ENCODE measurements at regions not wholly inside any gene's neighbourhood (a gene's known extent, or its start where the extent isn't known, plus 50 kb on each side); places are given as distances from the start of the nearest gene placed in this dataset.

DNA sequence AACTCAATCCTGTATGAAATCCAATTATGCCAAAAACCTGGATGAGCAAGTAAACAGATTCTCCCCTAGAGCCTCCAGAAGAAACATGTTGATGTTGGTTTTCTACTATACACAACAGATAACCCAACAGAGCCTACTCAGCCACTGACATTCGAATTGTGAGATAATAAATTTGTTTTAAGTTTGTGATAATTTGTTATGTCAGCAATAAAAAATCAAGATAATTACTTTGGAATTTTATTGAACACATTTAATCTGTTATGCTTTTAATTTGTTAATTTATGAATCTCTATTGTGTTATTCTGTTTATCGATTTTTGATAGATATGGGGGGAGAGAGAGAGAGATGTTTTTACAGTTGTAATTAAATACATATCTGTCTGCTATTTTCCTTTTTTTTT, 1016.1 kb upstream of the PCDH7 start:
- peaks cover 3% of the 10 kb centered on the region for H3K36me3 Mint-ChIP-seq (ENCODE audit: low read depth)
- H3K4me3 Mint-ChIP-seq, result no peak overlapping the region
- TF ChIP-seq, protein P1, sequence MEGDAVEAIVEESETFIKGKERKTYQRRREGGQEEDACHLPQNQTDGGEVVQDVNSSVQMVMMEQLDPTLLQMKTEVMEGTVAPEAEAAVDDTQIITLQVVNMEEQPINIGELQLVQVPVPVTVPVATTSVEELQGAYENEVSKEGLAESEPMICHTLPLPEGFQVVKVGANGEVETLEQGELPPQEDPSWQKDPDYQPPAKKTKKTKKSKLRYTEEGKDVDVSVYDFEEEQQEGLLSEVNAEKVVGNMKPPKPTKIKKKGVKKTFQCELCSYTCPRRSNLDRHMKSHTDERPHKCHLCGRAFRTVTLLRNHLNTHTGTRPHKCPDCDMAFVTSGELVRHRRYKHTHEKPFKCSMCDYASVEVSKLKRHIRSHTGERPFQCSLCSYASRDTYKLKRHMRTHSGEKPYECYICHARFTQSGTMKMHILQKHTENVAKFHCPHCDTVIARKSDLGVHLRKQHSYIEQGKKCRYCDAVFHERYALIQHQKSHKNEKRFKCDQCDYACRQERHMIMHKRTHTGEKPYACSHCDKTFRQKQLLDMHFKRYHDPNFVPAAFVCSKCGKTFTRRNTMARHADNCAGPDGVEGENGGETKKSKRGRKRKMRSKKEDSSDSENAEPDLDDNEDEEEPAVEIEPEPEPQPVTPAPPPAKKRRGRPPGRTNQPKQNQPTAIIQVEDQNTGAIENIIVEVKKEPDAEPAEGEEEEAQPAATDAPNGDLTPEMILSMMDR (conservative IDR thresholded peaks at IDR 0.05), result no peak
- H3K27ac Mint-ChIP-seq (ENCODE audit: unreplicated experiment), result no peak overlapping the region
- H3K4me1 Mint-ChIP-seq, result no peaks in the 10 kb centered on the region
- no peak for DNase-seq (ENCODE audit: low read depth, low spot score)
- H3K27me3 Mint-ChIP-seq (ENCODE audit: low read depth), result no peaks in the 10 kb centered on the region
- peaks cover 18% of the 10 kb centered on the region for H3K9me3 Mint-ChIP-seq

DNA sequence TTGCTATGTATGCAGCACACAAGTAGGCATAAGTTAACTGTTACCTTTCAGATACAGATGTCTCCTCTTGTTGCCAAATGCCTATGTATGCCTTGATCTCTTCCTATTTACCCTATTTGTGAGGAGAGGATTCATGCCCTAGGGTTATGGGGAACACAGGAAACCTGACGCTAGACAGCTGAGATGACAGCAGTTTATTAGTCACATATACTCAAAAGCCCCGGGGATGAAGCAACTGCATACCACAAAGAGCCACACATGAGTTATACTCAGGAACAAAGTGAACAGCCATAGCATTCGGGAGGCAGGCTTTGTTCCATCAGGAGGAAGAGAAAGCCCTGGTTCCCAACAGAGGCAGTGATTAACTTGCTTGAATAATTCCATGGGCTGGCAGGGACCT, 1011.7 kb upstream of the PCDH7 start:
- H3K4me3 Mint-ChIP-seq, result no peak overlapping the region
- H3K27ac Mint-ChIP-seq (ENCODE audit: unreplicated experiment), result peak overlapping the region; percentile 10
- no peaks in the 10 kb centered on the region for H3K4me1 Mint-ChIP-seq
- H3K9me3 Mint-ChIP-seq, result peaks cover 22% of the 10 kb centered on the region
- TF ChIP-seq, protein P1 (conservative IDR thresholded peaks at IDR 0.05), result no peak
- no peak for DNase-seq (ENCODE audit: low read depth, low spot score)
- no peaks in the 10 kb centered on the region for H3K27me3 Mint-ChIP-seq (ENCODE audit: low read depth)
- H3K36me3 Mint-ChIP-seq (ENCODE audit: low read depth), result peaks cover 3% of the 10 kb centered on the region

DNA sequence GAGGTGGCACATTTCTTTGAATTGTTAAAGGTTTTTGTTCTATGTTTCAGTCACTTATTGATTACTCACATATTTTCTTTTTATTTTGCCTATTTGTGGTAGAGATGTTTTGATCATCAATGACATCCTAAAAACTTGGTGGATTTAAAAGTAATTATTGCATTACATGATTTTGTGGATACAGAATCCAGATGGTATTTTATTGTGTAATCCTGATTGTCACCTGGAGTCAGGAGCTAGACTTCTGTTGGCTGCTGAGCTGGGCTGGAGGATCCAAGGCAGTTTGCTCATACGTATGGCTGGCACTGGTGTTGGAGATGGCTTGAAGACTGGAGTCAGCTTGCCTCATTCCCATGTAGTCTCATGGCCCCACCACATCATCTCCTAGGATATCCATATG, 1009.6 kb upstream of the PCDH7 start:
- H3K4me3 Mint-ChIP-seq, result no peak overlapping the region
- peaks cover 3% of the 10 kb centered on the region for H3K36me3 Mint-ChIP-seq (ENCODE audit: low read depth)
- H3K27me3 Mint-ChIP-seq (ENCODE audit: low read depth), result no peaks in the 10 kb centered on the region
- no peak overlapping the region for H3K27ac Mint-ChIP-seq (ENCODE audit: unreplicated experiment)
- no peak for DNase-seq (ENCODE audit: low read depth, low spot score)
- H3K4me1 Mint-ChIP-seq, result no peaks in the 10 kb centered on the region
- TF ChIP-seq, protein P1 (conservative IDR thresholded peaks at IDR 0.05), result no peak
- peaks cover 16% of the 10 kb centered on the region for H3K9me3 Mint-ChIP-seq

DNA sequence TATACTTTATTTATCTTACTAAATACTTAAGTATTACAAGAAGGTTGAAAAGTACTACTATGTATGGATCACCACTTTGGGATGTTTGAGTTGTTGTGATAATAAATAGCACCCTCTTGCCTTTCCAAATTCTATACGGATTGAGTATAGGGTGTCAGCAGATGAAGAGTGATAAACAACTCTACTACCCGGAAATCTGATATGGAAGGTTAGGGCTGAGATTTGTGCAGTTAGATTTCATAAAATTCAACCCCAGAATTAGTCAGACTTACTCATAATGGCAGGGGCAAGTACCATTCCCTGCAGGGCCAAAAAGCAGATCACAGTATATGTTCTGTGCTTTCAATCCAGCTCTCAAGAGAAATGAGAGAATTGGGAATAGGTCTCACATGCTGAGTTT, 1008.9 kb upstream of the PCDH7 start:
- H3K9me3 Mint-ChIP-seq, result peaks cover 13% of the 10 kb centered on the region
- TF ChIP-seq, protein P1 (conservative IDR thresholded peaks at IDR 0.05), result no peak
- DNase-seq (ENCODE audit: low read depth, low spot score), result no peak

DNA sequence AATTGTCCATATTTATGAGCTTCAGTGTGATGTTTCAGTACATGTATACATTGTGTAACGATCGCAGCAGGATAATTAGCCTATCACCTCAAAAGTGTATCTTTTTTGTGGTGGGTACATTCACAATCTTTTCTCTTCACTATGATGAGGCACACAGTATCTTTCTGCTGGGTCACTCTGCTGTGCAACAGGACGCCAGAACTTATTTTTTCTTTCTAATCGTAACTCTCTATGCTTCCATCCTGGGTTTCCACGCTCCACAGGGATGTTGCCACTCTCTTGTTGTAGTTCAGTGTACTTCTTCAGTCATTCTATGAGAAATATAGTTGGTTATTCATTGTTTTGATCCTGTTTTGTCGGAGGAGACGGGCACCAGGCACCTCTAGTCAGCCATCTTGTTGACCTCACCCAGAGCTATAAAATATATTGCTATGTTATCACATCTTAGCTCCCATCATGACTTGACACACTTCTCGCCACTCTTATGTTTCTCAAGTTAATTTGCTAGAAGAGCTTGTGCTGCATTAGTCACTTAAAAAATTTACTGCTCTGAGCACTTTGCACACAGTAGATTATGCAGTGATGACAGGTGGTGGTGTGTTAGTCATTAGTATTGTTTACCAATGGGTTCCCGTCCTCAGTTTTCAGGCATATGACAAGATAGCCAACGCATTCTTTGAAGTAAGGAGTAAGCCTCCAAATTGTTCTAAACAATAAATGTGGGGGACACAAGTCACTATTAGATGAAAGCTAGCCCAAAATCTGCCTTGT, 1002.7 kb upstream of the PCDH7 start:
- Mint-ChIP-seq H3K27me3 (ENCODE audit: low read depth) (no peaks in the 10 kb centered on the region), H3K27ac (ENCODE audit: unreplicated experiment) (no peak overlapping the region), H3K36me3 (ENCODE audit: low read depth) (no peaks in the 10 kb centered on the region), H3K4me3 (no peak overlapping the region), H3K9me3 (peaks cover 3% of the 10 kb centered on the region), H3K4me1 (peaks cover 10% of the 10 kb centered on the region)
- TF ChIP-seq, protein P1 (conservative IDR thresholded peaks at IDR 0.05), result no peak
- DNase-seq (ENCODE audit: low read depth, low spot score), result no peak

More for the DNA sequence above, 1008.9 kb upstream of the PCDH7 start:
- Mint-ChIP-seq H3K4me1 (no peaks in the 10 kb centered on the region), H3K27me3 (ENCODE audit: low read depth) (no peaks in the 10 kb centered on the region), H3K4me3 (no peak overlapping the region), H3K36me3 (ENCODE audit: low read depth) (peaks cover 3% of the 10 kb centered on the region), H3K27ac (ENCODE audit: unreplicated experiment) (no peak overlapping the region)
